Hematopoietic multipotent progenitor cell treated with erythropoietin and hydrocortisone succinate and interleukin-3 and kit ligand, for 6 days (in vitro differentiated cells): ENCODE measurements at regions not wholly inside any gene's neighbourhood (a gene's known extent, or its start where the extent isn't known, plus 50 kb on each side); places are given as distances from the start of the nearest gene placed in this dataset.

Source experiments
- DNase-seq: peaks from one replicate; pipeline ENCODE4 v3.0.0-alpha.2; 2015

- no peak for DNase-seq
These were observed 167.1 kb downstream of the DHX15 start for GRCh38 chr4:24417206-24417605.

GRCh38 chr4:24416293-24416692, 168.1 kb downstream of the DHX15 start:
- DNase-seq, result no peak

GRCh38 chr4:24413311-24413784, 171.0 kb downstream of the DHX15 start:
- no peak for DNase-seq

DNA sequence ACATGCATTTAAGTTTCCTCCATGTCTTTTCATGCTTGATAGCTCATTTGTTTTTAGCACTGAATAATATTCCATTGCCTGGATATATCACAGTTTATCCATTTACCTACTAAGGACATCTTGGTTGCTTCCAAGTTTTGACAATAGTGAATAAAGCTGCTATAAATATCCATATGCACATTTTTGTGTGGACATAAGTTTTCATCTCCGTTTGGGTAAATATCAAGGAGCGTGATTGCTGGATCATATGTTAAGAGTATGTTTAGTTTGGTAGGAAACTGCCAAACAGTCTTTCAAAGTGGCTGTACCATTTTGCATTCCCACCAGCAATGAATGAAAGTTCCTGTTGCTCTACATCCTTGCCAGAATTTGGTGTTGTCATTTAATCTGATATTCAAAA, 172.5 kb downstream of the DHX15 start:
- DNase-seq, result no peak

DNA sequence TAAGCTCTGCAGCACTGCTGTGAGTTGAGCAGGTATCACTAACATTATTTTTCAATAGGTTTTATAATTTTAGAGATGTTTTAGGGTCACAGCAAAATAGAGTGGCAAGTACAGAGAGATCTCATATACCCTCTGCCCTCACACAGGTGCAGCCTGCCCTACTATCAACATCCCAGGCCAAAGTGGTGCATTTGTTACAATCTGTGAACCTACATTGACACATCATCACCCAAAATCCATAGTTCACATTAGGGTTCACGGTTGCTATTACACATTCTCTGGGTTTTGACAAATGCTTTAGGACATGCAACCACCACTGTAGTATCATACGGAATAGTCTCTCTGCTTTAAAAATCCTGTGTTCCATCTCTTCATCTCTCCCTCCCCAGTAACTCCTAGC, 173.1 kb downstream of the DHX15 start:
- no peak for DNase-seq

DNA sequence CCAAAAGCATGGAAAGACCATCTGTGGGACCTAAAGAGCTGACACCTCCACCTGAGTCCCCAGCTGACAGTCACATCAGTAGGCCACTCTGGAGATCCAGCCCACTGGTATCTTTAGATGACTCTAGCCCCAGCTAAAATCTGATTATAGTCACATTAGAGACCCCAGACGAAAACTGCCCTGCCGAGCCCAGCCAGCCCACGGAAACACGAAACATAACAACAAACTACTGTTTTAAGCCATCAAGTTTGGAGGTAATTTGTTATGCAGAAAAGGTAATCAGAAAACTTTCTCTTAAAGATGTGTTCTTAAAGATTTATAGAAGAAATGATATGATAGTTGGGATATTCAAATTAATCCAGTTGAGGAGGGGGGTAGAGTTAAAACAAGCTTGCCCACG, 175.7 kb downstream of the DHX15 start:
- no peak for DNase-seq

- DNase-seq, result no peak
These were observed 178.4 kb downstream of the DHX15 start for GRCh38 chr4:24405926-24406325.

- DNase-seq, result no peak
These were observed 179.0 kb downstream of the DHX15 start for GRCh38 chr4:24405341-24405740.

DNA sequence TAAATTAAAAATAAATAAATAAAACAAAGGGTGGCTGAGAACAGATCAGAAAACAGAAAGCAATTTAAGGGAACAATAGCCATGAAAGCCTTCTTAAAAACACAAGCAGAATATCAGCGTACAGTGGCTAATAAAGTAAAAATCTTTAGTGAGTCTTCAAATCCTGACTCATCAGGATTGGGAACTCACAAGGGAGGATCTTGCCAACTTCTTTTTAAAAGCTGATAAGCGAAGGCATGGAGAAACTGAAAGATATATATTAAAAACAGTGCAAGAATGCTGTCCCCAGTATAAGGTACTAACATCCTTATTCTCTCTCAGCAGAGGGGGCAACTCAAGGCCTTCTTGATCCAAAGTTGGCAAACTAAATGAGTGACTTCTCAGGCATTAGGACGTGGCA, 180.1 kb downstream of the DHX15 start:
- DNase-seq, result no peak

DNA sequence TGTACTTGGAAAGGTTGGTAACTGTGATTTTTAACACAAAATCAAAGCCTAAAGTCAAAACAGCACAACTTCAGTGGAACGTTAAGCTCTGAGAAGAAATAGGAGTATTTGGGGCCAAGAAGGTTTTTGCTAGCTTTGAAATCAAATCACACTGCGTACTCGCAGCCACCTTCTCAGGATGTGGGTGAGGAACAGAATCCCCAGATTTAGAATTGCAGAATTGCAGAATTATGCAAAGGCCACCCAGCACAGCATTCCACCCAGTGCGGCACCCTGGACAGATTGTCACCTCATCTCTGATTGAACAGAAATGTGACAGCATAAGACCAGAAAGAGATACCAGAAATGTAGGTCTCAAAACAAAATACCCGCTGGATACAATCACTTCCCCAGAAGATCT, 181.1 kb downstream of the DHX15 start:
- DNase-seq, result no peak

DNA sequence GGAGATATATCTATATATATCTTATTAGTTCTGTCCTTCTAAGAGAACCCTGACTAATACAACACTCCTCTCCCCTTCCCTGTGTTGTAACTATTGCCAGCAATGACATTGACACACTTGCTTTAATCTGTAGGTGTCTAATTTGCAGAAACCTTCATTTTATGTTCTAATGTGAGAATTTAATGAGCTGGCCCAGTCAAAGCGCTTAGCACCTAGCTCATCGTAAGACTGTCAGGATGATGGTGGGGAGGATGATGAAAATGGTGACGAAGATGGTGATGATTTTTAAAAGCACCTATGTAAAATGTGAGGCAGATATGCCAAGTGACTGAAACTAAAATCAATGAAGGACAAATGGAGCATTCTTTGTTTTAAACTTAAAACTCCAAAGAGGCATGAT, 183.8 kb downstream of the DHX15 start:
- DNase-seq, result no peak

DNA sequence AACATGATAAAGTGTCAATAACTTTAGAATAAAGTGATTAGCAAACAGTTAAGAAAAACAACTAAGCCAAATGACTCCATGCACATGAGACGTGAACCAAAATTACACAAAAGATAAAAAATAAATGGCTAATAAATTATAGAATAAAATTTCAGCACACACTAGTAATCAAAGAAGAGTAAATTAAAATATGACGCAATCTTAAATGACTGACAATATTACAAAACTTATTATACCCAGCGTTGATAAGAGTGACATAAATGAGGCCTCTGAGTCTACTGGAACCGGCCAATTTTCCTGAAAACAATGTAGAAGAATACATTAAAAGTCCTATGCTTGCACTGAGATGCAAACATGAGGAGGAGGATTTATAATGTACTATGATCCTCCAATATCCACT, 187.4 kb downstream of the DHX15 start:
- DNase-seq, result no peak

DNA sequence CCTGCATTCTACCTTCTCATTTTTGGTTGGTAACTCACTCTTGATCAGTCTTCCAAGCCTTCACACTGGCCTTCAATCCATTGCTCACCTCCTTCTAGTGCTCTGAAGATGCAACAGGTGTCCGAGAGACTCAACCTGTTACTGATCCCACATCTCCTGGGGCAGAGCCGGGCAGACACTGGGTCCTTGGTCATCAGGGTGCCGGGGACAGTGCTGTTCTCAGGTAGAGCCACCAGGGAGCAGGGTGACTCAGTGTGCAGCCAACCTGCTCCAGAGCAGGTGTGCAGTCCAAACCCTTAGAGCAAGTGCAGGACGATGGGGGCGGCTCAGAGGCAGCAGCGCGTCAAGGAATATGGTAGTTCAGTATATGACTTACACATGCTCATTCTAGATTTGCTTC, 188.4 kb downstream of the DHX15 start:
- DNase-seq, result no peak

- DNase-seq, result no peak
These were observed 190.3 kb downstream of the DHX15 start for GRCh38 chr4:24394041-24394440.

GRCh38 chr4:24392613-24393012, 191.7 kb downstream of the DHX15 start:
- no peak for DNase-seq

GRCh38 chr4:24382381-24382780, 202.0 kb downstream of the DHX15 start:
- DNase-seq, result no peak

DNA sequence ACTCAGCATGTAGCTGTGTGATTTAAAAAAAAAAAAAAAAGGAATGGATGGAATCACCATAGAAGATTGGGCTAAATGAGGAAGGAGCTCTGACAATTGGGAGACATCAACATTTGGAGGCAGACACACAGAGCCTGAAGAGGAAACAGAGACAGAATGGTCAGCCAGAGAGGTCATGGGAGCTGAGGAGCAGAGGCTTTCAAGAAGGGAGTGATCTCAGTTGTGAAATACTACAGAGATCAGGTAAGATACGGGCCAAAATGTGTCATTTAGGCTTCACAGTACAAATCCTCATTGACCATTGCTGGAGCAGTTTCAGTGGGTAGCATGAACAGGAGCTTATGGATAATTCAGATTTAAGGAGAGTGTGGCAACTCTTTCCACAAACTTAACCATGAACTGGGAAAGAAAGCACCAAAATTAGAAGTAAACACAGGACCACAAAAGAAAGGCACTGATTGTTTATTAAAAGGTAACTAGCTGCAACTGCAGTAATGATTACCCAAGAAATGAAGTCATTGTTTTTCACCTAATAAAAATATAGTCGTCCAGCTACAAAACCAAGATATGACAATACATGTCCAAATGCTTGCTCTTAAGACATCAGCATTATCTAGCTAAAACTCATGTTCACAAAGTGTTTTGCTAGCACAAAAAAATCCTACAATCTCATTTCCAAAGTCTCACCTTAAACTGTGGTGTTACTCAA, 203.2 kb downstream of the DHX15 start:
- DNase-seq, result no peak

- DNase-seq, result no peak
These were observed 210.7 kb downstream of the DHX15 start for GRCh38 chr4:24373704-24374103.

DNA sequence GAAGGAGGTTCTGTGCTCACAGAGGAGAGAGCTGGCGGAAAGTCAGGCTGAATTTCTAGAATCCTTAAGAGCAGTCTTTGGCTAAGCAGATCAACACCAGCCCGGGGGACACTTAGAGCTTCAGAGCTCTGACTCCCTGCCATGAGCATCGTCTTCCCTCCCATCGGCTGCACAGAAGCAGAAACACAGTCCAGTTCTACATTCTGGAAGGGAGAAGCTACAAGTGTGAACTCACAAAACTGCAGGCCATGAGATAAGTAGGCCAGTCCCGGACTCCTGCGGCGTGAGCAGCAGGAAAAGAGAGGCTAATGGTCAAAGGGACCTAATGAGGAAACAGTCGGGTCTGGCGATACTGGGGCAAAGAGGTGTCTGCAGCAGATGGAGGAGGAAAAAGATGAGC, 211.5 kb downstream of the DHX15 start:
- DNase-seq, result no peak

- DNase-seq, result no peak
These were observed 212.0 kb downstream of the DHX15 start for GRCh38 chr4:24372341-24372740.

- DNase-seq, result no peak
These were observed 213.9 kb downstream of the DHX15 start for GRCh38 chr4:24370421-24370820.

DNA sequence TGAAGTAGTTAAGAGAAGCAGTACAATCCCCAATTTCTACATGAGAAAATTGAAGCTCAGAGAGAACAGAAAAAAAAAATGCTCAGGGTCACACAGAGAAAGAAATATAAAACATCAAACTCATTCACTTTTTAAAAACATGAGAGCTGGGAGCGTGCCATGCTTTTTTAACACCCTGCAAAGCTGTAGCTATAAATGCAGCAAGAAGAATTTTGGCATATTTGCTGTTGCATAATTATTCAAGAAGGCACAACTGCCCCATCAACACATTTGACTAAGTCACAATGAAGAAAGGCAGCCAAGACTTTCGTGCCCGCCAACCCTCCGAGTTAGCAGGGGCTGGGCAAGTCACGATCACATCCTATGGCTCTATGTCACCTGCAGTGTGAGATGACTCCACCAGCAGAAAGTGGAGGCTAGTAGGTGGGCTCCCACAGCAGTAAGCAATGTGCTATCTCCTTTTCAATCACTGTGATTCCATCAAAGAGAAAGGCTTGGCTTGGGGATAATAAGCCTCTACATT, 214.8 kb downstream of the DHX15 start:
- DNase-seq, result no peak

- no peak for DNase-seq
These were observed 215.6 kb downstream of the DHX15 start for GRCh38 chr4:24368801-24369200.

DNA sequence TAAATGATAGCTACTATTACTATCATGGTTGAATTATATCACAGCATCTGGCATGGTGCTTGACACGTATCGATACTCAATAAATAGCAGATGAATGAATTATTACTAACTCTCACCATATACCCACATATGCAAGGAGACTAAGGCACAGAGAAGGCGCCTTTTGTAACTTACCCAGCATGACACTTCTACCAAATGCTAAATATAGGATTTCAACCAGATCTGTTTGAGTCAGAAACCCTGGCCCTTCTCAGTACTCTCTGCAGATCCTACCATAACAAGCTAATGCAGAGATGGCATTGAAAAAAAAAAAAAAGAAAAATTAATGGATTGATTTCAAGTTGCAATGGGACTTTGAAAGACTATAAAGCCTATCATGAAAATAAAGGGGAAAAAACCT, 219.5 kb downstream of the DHX15 start:
- no peak for DNase-seq

- DNase-seq, result no peak
These were observed 220.1 kb downstream of the DHX15 start for GRCh38 chr4:24364249-24364648.
